ENCODE measurements at regions not wholly inside any gene's neighbourhood (a gene's known extent, or its start where the extent isn't known, plus 50 kb on each side); places are given as distances from the start of the nearest gene placed in this dataset.
"Not testable (repeated sequence)": the region's sequence is repeated elsewhere in the genome, so short reads cannot be mapped to it uniquely, and the experiment has no call there.

DNA sequence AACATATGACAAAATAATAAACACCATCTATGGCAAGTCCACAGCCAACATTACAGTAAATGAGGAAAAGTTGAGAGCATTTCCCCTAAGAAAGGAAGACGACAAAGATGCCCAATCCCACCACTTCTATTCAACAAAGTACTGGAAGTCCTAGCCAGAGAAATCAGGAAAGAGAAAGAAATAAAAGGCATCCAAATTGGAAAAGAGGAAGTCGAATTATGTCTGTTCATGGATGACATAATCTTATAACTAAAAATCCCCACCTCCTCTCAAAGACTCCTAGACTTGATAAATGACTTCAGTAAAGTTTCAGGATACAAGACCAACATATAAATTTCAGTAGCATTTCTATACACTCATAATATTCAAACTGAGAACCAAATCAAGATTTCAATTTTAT lies 288.5 kb upstream of the POT1 start:
- Histone ChIP-seq H3K36me3 (ENCODE audit: control insufficient read depth, insufficient read depth, low read length) (no peaks in the 10 kb centered on the region), H3K27ac (ENCODE audit: low read depth, low read length) (no peak overlapping the region), H3K27me3 (ENCODE audit: control insufficient read depth, insufficient read depth, low read length) (no peaks in the 10 kb centered on the region), H3K4me1 (ENCODE audit: control insufficient read depth, insufficient read depth, low read length) (no peaks in the 10 kb centered on the region), H3K9ac (ENCODE audit: low read length) (no peak overlapping the region), H3K4me3 (ENCODE audit: low read length) (no peak overlapping the region)

DNA sequence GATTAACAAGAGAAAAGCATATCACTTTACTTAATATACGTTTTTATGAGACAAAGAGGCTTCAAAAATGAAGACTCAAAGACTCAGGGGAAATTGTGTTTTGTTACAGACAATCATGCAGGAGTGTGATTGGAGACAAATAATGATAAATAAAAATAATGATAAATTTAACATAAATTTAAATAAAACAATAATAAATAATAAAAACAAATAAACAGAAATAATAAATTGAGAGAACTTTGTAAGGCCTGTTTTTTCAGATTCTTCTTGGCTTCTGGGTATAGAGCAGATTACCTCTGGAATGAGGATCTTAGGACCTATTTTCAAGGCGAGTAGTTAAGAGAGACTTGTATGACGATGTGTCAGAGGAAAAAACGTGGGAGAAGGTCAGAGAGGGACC lies 271.4 kb upstream of the POT1 start:
- Histone ChIP-seq H3K27me3 (ENCODE audit: control insufficient read depth, insufficient read depth, low read length) (no peaks in the 10 kb centered on the region), H3K9ac (ENCODE audit: low read length) (no peak overlapping the region), H3K36me3 (ENCODE audit: control insufficient read depth, insufficient read depth, low read length) (no peaks in the 10 kb centered on the region), H3K4me3 (ENCODE audit: low read length) (no peak overlapping the region), H3K27ac (ENCODE audit: low read depth, low read length) (no peak overlapping the region), H3K4me1 (ENCODE audit: control insufficient read depth, insufficient read depth, low read length) (no peaks in the 10 kb centered on the region)

DNA sequence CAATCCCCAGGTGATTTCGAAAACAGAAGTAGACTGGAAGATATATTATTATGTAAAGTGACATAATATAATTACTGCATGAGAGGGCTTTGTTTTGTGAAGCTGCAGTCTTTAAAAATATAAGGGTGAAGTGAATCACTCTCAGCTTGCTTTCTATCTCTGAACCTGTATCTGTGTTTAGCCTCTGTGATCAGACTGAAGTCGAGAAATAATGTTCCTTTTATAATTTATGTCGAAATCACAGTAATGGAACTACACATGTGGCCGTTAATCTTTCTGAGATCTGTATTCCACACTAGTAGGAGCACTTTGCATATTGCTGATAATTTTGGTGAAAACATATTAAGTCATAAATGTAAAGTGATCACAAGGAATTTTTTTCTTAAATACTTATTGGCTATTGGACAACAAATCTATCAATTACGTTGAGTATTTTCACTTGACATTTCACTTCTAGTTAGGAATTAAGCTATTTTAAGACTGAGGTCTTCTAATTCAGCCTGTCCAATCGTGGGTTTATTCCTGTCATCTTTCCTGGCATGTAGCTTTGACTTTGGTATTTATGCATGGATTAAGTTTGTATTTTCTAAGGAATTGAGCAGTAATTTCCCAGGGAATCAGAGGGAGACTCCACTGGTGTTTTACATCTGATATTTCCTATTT lies 268.2 kb upstream of the POT1 start:
- Histone ChIP-seq H3K4me1 (ENCODE audit: control insufficient read depth, insufficient read depth, low read length) (no peaks in the 10 kb centered on the region), H3K4me3 (ENCODE audit: low read length) (no peak overlapping the region), H3K36me3 (ENCODE audit: control insufficient read depth, insufficient read depth, low read length) (no peaks in the 10 kb centered on the region), H3K27ac (ENCODE audit: low read depth, low read length) (no peak overlapping the region), H3K9ac (ENCODE audit: low read length) (no peak overlapping the region), H3K27me3 (ENCODE audit: control insufficient read depth, insufficient read depth, low read length) (no peaks in the 10 kb centered on the region)

DNA sequence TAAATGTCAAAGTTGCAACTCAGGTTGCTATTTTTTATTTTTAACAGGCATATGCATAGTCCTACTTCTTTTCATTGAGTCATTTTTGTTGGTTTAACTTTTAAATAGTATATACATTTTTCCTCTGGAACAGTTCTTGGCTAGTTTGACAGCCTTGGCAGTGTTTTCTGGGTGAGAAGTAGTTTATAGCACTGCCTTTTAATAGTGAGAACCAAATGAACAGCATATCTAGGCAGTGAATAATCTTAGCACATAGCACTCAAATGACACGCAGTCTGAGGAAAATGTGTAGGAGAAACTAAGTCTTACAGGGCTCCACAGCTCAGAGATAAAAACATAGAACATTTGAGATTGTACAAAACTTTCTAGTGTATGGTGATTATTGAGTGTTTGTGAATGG lies 265.5 kb upstream of the POT1 start:
- H3K36me3 ChIP-seq (ENCODE audit: control insufficient read depth, insufficient read depth, low read length), result no peaks in the 10 kb centered on the region
- no peak overlapping the region for H3K4me3 ChIP-seq (ENCODE audit: low read length)
- H3K27ac ChIP-seq (ENCODE audit: low read depth, low read length), result no peak overlapping the region
- no peaks in the 10 kb centered on the region for H3K27me3 ChIP-seq (ENCODE audit: control insufficient read depth, insufficient read depth, low read length)
- no peaks in the 10 kb centered on the region for H3K4me1 ChIP-seq (ENCODE audit: control insufficient read depth, insufficient read depth, low read length)
- H3K9ac ChIP-seq (ENCODE audit: low read length), result no peak overlapping the region

DNA sequence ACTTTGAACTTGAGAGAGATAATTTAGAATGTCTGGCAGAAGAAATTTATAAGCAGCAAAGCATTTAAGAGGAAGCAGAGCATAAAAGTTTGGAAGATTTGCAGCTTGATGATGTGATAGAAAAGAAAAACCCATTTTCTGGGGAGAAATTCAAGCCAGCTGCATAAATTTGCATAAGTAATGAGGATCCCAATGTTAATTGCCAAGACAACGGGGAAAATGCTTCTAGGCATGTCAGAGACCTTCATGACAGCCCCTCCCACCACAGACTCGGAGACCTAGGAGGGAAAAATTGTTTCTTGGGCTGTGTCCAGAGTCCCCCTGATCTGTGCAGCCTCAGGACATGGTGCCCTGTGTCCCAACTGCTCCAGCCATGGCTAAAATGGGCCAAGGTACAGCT lies 263.6 kb upstream of the POT1 start:
- Histone ChIP-seq H3K4me1 (ENCODE audit: control insufficient read depth, insufficient read depth, low read length) (no peaks in the 10 kb centered on the region), H3K9ac (ENCODE audit: low read length) (no peak overlapping the region), H3K4me3 (ENCODE audit: low read length) (no peak overlapping the region), H3K27me3 (ENCODE audit: control insufficient read depth, insufficient read depth, low read length) (no peaks in the 10 kb centered on the region), H3K27ac (ENCODE audit: low read depth, low read length) (no peak overlapping the region), H3K36me3 (ENCODE audit: control insufficient read depth, insufficient read depth, low read length) (no peaks in the 10 kb centered on the region)

DNA sequence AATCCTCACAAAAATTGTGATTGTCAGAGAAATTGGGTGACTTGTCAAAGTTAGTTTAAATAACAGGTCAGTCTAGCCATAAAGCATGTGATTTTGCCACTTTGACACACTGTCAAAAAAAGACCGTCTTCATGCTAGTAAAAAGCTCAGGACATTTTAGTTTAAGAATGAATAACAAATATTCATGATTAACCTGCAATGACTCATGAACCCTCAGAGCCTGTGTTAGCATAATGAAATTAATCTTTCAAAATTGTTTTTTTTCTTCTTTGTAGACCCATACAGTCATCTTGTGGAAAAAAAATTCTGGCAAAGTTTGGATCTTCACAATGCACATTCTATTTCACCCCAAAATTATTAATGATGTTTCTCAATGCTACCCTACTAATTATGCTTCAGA lies 255.2 kb upstream of the POT1 start:
- Histone ChIP-seq H3K9ac (ENCODE audit: low read length) (no peak overlapping the region), H3K4me3 (ENCODE audit: low read length) (no peak overlapping the region), H3K36me3 (ENCODE audit: control insufficient read depth, insufficient read depth, low read length) (no peaks in the 10 kb centered on the region), H3K27me3 (ENCODE audit: control insufficient read depth, insufficient read depth, low read length) (no peaks in the 10 kb centered on the region), H3K4me1 (ENCODE audit: control insufficient read depth, insufficient read depth, low read length) (no peaks in the 10 kb centered on the region), H3K27ac (ENCODE audit: low read depth, low read length) (no peak overlapping the region)

DNA sequence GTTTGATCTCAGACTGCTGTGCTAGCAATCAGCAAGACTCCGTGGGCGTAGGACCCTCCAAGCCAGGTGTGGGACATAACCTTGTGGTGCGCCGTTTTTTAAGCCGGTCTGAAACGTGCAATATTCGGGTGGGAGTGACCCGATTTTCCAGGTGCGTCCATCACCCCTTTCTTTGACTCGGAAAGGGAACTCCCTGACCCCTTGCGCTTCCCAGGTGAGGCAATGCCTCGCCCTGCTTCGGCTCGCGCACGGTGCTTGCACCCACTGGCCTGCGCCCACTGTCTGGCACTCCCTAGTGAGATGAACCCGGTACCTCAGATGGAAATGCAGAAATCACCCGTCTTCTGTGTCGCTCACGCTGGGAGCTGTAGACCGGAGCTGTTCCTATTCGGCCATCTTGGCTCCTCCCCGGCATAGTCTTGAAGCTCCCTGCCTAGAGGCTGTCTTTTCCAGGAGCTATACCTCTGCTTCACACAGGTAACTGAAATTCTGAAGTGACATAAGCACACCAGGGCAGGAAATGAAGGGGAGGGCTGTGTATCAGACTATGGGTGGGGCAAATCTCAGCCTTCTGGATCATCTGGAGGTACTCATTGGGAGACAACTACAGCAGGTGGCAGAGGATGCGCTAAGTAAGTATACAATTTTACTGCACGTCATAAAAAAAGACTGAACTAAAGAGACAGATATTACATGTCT lies 252.1 kb upstream of the POT1 start:
- not testable (repeated sequence) for H3K27me3 ChIP-seq (ENCODE audit: control insufficient read depth, insufficient read depth, low read length); H3K9ac ChIP-seq (ENCODE audit: low read length); H3K27ac ChIP-seq (ENCODE audit: low read depth, low read length); H3K4me1 ChIP-seq (ENCODE audit: control insufficient read depth, insufficient read depth, low read length); H3K36me3 ChIP-seq (ENCODE audit: control insufficient read depth, insufficient read depth, low read length); H3K4me3 ChIP-seq (ENCODE audit: low read length)

DNA sequence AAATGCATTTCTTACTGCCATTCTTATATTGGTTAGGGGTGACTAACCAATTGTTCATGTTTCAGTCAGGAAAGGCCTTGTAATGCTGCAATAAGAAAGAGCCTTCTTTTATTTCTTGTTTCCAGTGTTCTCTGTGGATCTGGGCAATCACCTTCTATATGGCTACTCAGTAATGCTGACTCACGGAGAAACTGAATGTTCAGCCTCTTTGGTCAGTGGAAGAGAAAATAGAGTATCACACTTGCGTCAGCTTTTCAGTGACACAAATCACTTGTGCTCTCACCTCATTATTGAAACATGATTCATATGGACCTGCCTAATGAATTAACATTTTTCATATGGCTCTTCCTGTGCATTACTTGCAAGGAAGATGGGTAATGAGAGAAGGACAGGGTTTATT lies 243.9 kb upstream of the POT1 start:
- no peaks in the 10 kb centered on the region for H3K27me3 ChIP-seq (ENCODE audit: control insufficient read depth, insufficient read depth, low read length)
- H3K9ac ChIP-seq (ENCODE audit: low read length), result no peak overlapping the region
- H3K36me3 ChIP-seq (ENCODE audit: control insufficient read depth, insufficient read depth, low read length), result no peaks in the 10 kb centered on the region
- no peak overlapping the region for H3K4me3 ChIP-seq (ENCODE audit: low read length)
- no peaks in the 10 kb centered on the region for H3K4me1 ChIP-seq (ENCODE audit: control insufficient read depth, insufficient read depth, low read length)
- no peak overlapping the region for H3K27ac ChIP-seq (ENCODE audit: low read depth, low read length)

DNA sequence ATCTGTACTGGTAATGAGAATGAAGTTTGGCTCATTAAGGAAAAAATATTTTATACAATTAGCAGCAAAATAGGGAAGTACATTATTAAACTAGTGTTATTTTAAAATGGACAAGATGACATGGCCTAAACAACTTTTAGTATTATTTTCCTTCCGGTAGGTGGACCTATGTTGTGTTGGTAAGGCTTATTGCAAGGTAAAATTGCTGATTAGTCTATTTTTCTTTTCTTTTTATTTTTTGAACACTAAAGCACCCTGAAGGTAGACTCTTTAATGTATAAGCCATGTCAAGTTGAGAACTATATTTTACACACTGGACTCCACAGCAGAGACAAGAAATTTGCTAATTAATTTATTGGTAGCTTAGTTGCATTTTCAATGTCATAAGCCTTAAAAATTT lies 239.5 kb upstream of the POT1 start:
- no peaks in the 10 kb centered on the region for H3K4me1 ChIP-seq (ENCODE audit: control insufficient read depth, insufficient read depth, low read length)
- H3K27me3 ChIP-seq (ENCODE audit: control insufficient read depth, insufficient read depth, low read length), result no peaks in the 10 kb centered on the region
- H3K36me3 ChIP-seq (ENCODE audit: control insufficient read depth, insufficient read depth, low read length), result no peaks in the 10 kb centered on the region
- H3K9ac ChIP-seq (ENCODE audit: low read length), result no peak overlapping the region
- no peak overlapping the region for H3K27ac ChIP-seq (ENCODE audit: low read depth, low read length)
- no peak overlapping the region for H3K4me3 ChIP-seq (ENCODE audit: low read length)

DNA sequence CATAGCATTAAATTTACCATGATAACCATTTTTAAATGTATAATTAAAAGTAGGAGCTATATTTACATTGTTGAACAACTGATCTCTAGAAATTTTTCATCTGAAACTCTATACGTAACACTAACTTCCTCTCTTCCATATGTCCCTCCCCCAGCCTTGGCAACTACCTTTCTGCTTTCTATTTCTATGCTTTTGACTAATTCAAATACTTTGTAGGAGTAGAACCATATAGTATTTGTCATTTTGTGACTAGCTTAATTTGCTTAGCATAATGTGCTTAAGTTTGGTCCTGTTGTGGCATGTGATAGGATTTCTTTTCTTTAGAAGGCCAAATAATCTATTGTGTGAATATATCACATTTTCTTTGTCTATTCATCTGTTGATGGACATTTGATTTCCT lies 225.3 kb upstream of the POT1 start:
- Histone ChIP-seq H3K27ac (ENCODE audit: low read depth, low read length) (no peak overlapping the region), H3K4me1 (ENCODE audit: control insufficient read depth, insufficient read depth, low read length) (no peaks in the 10 kb centered on the region), H3K9ac (ENCODE audit: low read length) (no peak overlapping the region), H3K4me3 (ENCODE audit: low read length) (no peak overlapping the region), H3K27me3 (ENCODE audit: control insufficient read depth, insufficient read depth, low read length) (no peaks in the 10 kb centered on the region), H3K36me3 (ENCODE audit: control insufficient read depth, insufficient read depth, low read length) (no peaks in the 10 kb centered on the region)

DNA sequence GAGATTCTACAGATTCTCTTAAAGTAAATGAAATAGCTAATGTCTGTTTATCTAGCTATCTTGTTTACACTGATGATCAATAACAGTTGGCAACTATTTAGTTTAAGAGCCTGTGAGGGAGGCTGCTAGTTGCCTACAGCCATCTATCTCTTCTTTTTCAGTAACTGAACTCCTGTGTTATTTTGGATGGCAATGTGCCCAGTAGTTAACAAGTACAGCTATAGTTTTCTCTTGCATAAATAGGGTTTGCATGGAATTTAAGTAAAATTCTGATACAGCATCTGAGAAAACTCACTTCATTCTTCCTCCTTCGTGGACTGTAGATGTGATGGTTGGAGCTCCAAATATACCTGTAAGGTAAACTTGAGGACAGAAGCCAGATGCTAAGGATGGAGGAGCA lies 219.5 kb upstream of the POT1 start:
- no peak overlapping the region for H3K9ac ChIP-seq (ENCODE audit: low read length)
- H3K36me3 ChIP-seq (ENCODE audit: control insufficient read depth, insufficient read depth, low read length), result no peaks in the 10 kb centered on the region
- no peak overlapping the region for H3K27ac ChIP-seq (ENCODE audit: low read depth, low read length)
- H3K4me1 ChIP-seq (ENCODE audit: control insufficient read depth, insufficient read depth, low read length), result no peaks in the 10 kb centered on the region
- no peak overlapping the region for H3K4me3 ChIP-seq (ENCODE audit: low read length)
- H3K27me3 ChIP-seq (ENCODE audit: control insufficient read depth, insufficient read depth, low read length), result no peaks in the 10 kb centered on the region

DNA sequence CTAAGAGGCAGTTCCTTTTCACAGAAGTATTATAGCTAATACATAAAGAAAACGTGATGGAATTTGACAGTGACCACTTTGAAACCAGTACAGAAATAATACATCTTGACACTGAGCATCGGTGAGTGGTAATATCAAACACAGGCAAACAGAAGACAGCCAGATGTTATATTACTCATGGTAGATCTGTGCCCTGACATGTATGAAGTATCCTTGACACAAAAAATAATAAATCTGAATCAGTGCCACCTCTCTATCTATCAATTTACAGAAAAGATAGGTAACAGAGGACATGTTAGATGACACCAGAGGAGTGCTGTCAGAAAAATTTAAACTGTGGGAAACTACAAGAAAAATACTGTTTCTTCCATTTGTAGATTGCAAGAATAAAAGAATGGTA lies 217.4 kb upstream of the POT1 start:
- no peak overlapping the region for H3K9ac ChIP-seq (ENCODE audit: low read length)
- no peak overlapping the region for H3K27ac ChIP-seq (ENCODE audit: low read depth, low read length)
- H3K27me3 ChIP-seq (ENCODE audit: control insufficient read depth, insufficient read depth, low read length), result no peaks in the 10 kb centered on the region
- no peaks in the 10 kb centered on the region for H3K4me1 ChIP-seq (ENCODE audit: control insufficient read depth, insufficient read depth, low read length)
- no peak overlapping the region for H3K4me3 ChIP-seq (ENCODE audit: low read length)
- H3K36me3 ChIP-seq (ENCODE audit: control insufficient read depth, insufficient read depth, low read length), result no peaks in the 10 kb centered on the region

All from rectal smooth muscle tissue (tissue), 1 donor.